ENCODE measurements at regions not wholly inside any gene's neighbourhood (a gene's known extent, or its start where the extent isn't known, plus 50 kb on each side); places are given as distances from the start of the nearest gene placed in this dataset.
A peak's percentile ranks its signal among the peaks of the same experiment; 100 is the strongest.

GRCh38 chr11:33514079-33514925 lies 186.3 kb downstream of the C11orf91 start:
- peaks cover 0 to 22% (median 0%) of the 10 kb centered on the region in 3 donors for H3K27me3 ChIP-seq
- 61 to 77% (median 67%) methylated on average over 6 of the region's 6 CpGs for WGBS, 5 donors
- H3K9me3 ChIP-seq, result no peaks in the 10 kb centered on the region
- intact Hi-C loops (cut with DNase I; ENCODE audit: low total_unique reads), result no loop called here
- H3K36me3 ChIP-seq, result no peaks in the 10 kb centered on the region
- TF ChIP-seq CTCF (IDR thresholded peaks at IDR 0.05) (no peak), EP300 (IDR thresholded peaks at IDR 0.05) (no peak), POLR2AphosphoS5 (IDR thresholded peaks at IDR 0.05) (no peak), POLR2A (IDR thresholded peaks at IDR 0.05) (no peak)
- H3K4me1 ChIP-seq, result no peaks in the 10 kb centered on the region
- no peak overlapping the region for H3K4me3 ChIP-seq
- DNase-seq, result no peak
- H3K27ac ChIP-seq, result no peak overlapping the region

- no peak for DNase-seq
- Histone ChIP-seq H3K36me3 (no peaks in the 10 kb centered on the region), H3K4me3 (no peak overlapping the region), H3K27me3 (peaks cover 0 to 10% (median 0%) of the 10 kb centered on the region in 3 donors), H3K4me1 (no peaks in the 10 kb centered on the region), H3K9me3 (no peaks in the 10 kb centered on the region), H3K27ac (no peak overlapping the region)
- intact Hi-C loops (cut with DNase I; ENCODE audit: low total_unique reads), result no loop called here
- TF ChIP-seq POLR2AphosphoS5 (IDR thresholded peaks at IDR 0.05), result no peak
- 68 to 86% (median 78%) methylated on average over 3 of the region's 3 CpGs for WGBS, 5 donors
Observed at GRCh38 chr11:33509632-33510031, 191.0 kb downstream of the C11orf91 start.

- 38 to 53% (median 42%) methylated on average over 3 of the region's 3 CpGs for WGBS, 5 donors
- peak in 1 of 2 donors; percentile 56 for DNase-seq
- TF ChIP-seq CTCF (IDR thresholded peaks at IDR 0.05) (no peak), POLR2AphosphoS5 (IDR thresholded peaks at IDR 0.05) (no peak), EP300 (IDR thresholded peaks at IDR 0.05) (no peak)
Observed at GRCh38 chr11:33507967-33508366, 192.7 kb downstream of the C11orf91 start.

GRCh38 chr11:33507356-33507755 lies 193.3 kb downstream of the C11orf91 start:
- no peak for DNase-seq
- Histone ChIP-seq H3K9me3 (no peaks in the 10 kb centered on the region), H3K4me3 (no peak overlapping the region), H3K27ac (no peak overlapping the region), H3K36me3 (no peaks in the 10 kb centered on the region), H3K27me3 (peaks cover 0 to 6% (median 0%) of the 10 kb centered on the region in 3 donors), H3K4me1 (no peaks in the 10 kb centered on the region)
- 59 to 74% (median 61%) methylated on average over 3 of the region's 3 CpGs for WGBS, 5 donors
- TF ChIP-seq POLR2A (IDR thresholded peaks at IDR 0.05), result no peak
- TF ChIP-seq CTCF (IDR thresholded peaks at IDR 0.05), result no peak
- no peak for TF ChIP-seq POLR2AphosphoS5 (IDR thresholded peaks at IDR 0.05)
- no peak for TF ChIP-seq EP300 (IDR thresholded peaks at IDR 0.05)
- intact Hi-C loops (cut with DNase I; ENCODE audit: low total_unique reads), result no loop called here

More at GRCh38 chr11:33507967-33508366, 192.7 kb downstream of the C11orf91 start:
- H3K36me3 ChIP-seq, result no peaks in the 10 kb centered on the region
- intact Hi-C loops (cut with DNase I; ENCODE audit: low total_unique reads), result no loop called here
- peaks cover 0 to 9% (median 0%) of the 10 kb centered on the region in 3 donors for H3K27me3 ChIP-seq
- H3K9me3 ChIP-seq, result no peaks in the 10 kb centered on the region
- H3K4me3 ChIP-seq, result no peak overlapping the region
- H3K4me1 ChIP-seq, result no peaks in the 10 kb centered on the region
- no peak overlapping the region for H3K27ac ChIP-seq

GRCh38 chr11:33505093-33505492 lies 195.5 kb downstream of the C11orf91 start:
- DNase-seq, result no peak
- 23 to 43% (median 37%) methylated on average over 3 of the region's 3 CpGs for WGBS, 5 donors
- intact Hi-C loops (cut with DNase I; ENCODE audit: low total_unique reads), result no loop called here
- Histone ChIP-seq H3K4me3 (no peak overlapping the region), H3K9me3 (no peaks in the 10 kb centered on the region), H3K27ac (no peak overlapping the region), H3K36me3 (no peaks in the 10 kb centered on the region), H3K27me3 (no peaks in the 10 kb centered on the region), H3K4me1 (no peaks in the 10 kb centered on the region)
- TF ChIP-seq CTCF (IDR thresholded peaks at IDR 0.05), result no peak
- no peak for TF ChIP-seq EP300 (IDR thresholded peaks at IDR 0.05)
- TF ChIP-seq POLR2A (IDR thresholded peaks at IDR 0.05), result no peak
- TF ChIP-seq POLR2AphosphoS5 (IDR thresholded peaks at IDR 0.05), result no peak
